PFSK-1 (cell line): ENCODE measurements at regions not wholly inside any gene's neighbourhood (a gene's known extent, or its start where the extent isn't known, plus 50 kb on each side); places are given as distances from the start of the nearest gene placed in this dataset.

Experiments used
- SIN3A ChIP-seq: IDR thresholded peaks from 2 replicates; pipeline ENCODE4 v1.6.1; 2012; ENCODE audit warnings: mild to moderate bottlenecking, low read length, moderate library complexity, borderline replicate concordance; ENCODE audit not compliant: insufficient read depth
- TF ChIP-seq, protein P1 (sequence below), 2 experiments: IDR thresholded peaks; 2 replicates each; pipeline versions ENCODE4 v1.6.1 to v1.8.0; 2011 to 2012; ENCODE audit warnings: low read depth in 2 of 2, low read length in 2 of 2, control low read depth in 1 of 2, inconsistent platforms in 1 of 2, mild to moderate bottlenecking in 1 of 2, moderate library complexity in 1 of 2; ENCODE audit not compliant: insufficient read depth in 1 of 2

GRCh38 chr9:7284117-7284516 is 515.5 kb downstream of the DMAC1 start:
- TF ChIP-seq, protein P1, sequence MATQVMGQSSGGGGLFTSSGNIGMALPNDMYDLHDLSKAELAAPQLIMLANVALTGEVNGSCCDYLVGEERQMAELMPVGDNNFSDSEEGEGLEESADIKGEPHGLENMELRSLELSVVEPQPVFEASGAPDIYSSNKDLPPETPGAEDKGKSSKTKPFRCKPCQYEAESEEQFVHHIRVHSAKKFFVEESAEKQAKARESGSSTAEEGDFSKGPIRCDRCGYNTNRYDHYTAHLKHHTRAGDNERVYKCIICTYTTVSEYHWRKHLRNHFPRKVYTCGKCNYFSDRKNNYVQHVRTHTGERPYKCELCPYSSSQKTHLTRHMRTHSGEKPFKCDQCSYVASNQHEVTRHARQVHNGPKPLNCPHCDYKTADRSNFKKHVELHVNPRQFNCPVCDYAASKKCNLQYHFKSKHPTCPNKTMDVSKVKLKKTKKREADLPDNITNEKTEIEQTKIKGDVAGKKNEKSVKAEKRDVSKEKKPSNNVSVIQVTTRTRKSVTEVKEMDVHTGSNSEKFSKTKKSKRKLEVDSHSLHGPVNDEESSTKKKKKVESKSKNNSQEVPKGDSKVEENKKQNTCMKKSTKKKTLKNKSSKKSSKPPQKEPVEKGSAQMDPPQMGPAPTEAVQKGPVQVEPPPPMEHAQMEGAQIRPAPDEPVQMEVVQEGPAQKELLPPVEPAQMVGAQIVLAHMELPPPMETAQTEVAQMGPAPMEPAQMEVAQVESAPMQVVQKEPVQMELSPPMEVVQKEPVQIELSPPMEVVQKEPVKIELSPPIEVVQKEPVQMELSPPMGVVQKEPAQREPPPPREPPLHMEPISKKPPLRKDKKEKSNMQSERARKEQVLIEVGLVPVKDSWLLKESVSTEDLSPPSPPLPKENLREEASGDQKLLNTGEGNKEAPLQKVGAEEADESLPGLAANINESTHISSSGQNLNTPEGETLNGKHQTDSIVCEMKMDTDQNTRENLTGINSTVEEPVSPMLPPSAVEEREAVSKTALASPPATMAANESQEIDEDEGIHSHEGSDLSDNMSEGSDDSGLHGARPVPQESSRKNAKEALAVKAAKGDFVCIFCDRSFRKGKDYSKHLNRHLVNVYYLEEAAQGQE (IDR thresholded peaks at IDR 0.05; ENCODE audit: insufficient read depth in 1 of 2, low read depth in 2 of 2, low read length in 2 of 2) = no peak
- no peak for TF ChIP-seq SIN3A
